HG02588 (cell line): ENCODE measurements at regions not wholly inside any gene's neighbourhood (a gene's known extent, or its start where the extent isn't known, plus 50 kb on each side); places are given as distances from the start of the nearest gene placed in this dataset.
"Not testable (repeated sequence)": the region's sequence is repeated elsewhere in the genome, so short reads cannot be mapped to it uniquely, and the experiment has no call there.

ENCODE experiments used
- ATAC-seq: cut with Tn5 transposase; IDR thresholded peaks from one replicate; pipeline ENCODE4 v1.9.1; 2021; ENCODE audit warnings: mild to moderate bottlenecking, moderate library complexity; ENCODE audit not compliant: unreplicated experiment

DNA sequence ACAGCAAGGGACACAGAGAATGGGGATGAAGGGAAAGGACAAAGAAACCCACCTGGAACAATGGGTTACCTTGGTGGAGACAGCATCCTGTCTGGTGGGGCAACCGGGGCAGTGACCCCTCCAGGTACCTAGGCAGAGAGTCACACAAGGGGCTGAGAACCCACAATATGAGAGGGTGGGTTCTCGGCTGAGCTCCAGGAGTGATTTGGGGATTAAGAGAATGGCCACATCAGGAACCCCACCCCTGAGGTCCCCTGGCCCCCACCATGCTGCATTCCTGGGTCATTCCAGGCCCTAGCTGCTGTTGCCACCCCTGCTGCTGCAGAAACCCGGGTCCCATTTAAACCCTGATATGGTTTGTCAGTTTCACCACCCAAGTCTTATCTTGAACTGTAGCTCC, 172.3 kb downstream of the RTP5 start:
- ATAC-seq: no peak

DNA sequence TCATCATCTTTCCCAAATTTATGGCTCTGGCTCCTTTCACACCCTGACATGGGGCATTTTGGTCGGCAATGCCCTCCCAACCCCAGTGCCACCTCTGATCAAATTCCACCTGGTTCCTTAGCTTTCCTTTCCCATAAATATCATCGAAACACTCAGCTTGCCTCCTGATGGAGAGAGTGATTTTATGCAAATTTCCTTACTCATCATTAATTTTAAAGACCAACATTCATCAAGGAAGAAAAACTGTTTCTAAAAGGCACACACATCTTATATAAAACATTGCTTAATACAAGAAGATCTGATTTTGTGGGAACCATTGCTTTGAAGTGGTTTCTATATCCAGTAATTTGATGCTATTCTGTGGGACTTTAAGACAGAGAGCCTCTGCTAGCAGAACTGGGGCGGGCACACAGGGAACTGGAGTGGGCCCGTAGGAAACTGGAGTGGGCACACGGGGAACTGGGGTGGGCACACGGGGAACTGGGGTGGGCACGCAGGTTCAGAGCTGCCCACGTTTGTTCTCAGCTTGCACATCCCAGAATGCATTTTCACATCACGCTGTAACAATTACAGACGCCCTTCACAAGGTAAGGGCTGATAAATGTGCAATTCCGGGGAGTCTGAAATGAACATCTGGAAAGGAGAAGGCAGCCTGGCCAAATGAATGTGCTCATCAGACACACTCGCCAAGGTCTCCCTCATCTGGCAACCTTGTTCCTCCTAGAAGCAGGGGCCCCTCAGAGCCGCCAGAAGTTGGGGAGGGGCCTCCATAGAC, 174.2 kb downstream of the RTP5 start:
- no peak for ATAC-seq

DNA sequence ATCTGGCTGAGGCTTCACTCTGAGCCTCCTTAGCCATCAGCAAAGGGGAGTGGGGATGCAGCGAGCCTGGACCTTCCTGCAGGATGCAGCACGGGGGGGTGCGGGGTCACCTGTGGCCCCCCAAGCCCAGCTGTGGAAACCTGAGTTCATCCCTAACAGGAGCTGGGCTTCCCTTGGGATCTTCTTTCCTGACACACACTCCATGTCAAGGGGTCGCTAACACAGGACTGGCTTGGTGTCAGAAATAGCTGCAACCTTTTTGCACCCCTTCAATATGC, 174.7 kb downstream of the RTP5 start:
- no peak for ATAC-seq

DNA sequence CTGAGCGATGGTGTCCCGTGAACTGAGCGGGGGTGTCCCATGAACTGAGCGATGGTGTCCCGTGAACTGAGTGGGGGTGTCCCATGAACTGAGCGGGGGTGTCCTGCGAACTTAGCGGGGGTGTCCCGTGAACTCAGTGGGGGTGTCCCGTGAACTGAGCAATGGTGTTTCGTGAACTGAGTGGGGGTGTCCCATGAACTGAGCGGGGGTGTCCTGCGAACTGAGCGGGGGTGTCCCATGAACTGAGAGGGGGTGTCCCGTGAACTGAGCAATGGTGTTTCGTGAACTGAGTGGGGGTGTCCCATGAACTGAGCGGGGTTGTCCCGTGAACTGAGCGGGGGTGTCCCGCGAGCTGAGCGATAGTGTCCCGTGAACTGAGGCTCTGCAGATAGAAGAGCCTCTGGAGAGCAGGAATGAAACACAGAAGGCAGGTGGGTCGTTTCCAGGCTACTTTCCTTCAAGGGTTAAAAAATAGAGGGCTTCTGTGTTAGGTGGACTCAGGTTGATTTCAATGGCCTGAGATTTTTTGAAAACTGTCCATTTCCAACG, 176.1 kb downstream of the RTP5 start:
- not testable (repeated sequence) for ATAC-seq

DNA sequence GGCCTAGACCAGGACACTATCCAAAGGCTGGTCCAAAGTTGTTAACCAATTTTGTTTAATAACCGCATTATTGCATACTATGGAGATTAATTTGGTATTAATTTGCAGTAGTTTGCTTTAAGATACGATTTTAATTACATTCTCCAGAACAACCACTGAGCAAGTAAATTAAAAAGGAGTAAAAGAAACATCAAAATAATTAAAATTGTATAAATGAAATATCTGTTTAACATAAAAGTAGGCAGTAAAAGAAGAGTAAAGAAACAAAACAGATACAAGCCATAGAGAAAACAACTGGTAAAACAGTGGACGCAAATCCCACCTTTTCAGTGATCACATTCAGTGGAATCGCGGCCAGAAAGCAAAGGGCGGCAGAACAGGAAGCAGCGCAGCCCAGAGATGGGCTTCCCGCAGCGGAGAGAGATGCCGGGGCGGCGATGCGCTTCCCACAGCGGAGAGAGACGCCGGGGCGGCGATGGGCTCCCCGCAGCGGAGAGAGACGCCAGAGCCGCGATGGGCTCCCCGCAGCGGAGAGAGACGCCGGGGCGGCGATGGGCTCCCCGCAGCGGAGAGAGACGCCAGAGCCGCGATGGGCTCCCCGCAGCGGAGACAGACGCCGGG, 176.8 kb downstream of the RTP5 start:
- no peak for ATAC-seq

DNA sequence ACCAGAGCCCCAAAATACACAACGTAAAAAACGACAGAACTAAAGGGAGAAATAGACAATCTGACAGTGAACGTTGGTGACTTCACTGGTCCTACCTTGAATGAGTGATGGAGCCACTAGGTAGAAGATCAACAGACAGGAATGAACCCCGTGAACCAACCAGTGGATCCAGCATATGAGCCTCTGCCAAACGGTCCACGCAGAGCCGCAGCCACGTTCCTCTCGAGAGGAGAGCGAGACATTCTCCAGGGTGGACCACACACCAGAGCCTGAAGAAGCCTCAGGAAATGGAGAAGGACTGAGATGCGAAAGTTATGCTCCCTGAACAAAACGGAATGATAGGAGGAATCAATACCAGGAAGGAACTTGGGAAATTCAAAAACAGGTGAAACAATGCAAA, 178.4 kb downstream of the RTP5 start:
- no peak for ATAC-seq

DNA sequence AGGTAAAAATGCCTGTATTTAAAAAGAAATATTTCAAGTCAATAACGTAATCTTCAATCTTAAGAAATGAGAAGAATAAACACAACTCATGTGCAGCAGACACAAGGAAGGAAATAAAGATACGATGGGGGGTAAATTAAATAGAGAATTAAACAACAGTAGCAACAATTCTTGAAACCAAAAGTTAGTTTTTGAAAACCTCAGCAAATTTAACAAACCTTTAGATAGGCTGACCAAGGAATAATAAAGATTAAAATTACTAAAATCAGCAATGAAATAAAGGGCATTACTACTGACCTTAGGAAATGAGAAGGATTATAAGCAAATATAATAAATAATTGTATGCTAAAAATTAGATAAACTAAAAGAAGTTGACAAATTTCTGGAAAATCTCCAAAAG, 178.9 kb downstream of the RTP5 start:
- no peak for ATAC-seq

DNA sequence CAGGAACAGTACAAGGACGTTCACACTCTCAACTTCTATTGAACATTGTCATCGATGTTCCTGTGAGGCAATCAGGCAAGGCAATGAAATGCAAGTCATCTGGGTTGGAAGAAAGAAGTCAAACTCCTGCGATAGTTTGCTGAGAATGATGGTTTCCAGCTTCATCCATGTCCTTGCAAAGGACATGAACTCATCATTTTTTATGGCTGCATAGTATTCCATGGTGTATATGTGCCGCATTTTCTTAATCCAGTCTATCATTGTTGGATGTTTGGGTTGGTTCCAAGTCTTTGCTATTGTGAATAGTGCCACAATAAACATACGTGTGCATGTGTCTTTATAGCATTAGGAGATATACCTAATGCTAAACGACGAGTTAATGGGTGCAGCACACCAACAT, 180.0 kb downstream of the RTP5 start:
- not testable (repeated sequence) for ATAC-seq

DNA sequence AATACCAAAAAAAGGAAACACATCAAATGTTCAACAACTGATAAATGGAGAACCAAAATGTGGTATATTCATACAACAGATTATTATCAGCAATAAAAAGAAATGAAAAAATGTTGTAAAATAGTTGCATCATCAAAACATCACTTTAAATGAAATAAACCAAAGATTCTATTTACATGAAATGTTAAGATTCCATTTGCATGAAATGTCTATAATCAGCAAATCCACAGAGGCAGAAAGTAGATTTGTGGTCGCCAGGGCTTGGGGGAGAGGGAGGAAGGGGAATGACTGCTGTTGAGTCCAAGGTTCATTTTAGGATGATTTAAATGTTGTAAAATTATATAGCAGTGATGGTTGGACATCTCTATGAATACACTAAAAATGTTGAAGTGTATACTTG, 181.9 kb downstream of the RTP5 start:
- ATAC-seq: no peak

DNA sequence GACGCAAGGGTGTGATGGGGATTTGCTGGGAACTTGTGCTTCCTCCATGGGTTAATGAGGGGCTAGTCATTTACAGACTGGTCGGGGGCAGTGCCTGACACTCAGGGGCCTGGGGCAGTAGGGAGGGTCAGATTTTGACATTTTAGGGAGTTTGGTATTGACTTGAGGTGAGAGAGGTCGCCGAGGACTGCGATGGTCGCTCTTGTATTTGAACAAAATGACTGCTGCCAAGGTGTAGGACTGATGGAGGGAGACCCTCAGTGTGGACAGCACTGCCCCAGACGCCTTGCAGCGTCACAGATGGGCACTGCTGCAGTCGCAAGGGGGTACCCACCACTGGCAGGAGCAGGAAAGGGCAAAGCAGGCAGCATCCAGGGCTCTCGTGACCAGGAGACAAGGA, 182.9 kb downstream of the RTP5 start:
- no peak for ATAC-seq

DNA sequence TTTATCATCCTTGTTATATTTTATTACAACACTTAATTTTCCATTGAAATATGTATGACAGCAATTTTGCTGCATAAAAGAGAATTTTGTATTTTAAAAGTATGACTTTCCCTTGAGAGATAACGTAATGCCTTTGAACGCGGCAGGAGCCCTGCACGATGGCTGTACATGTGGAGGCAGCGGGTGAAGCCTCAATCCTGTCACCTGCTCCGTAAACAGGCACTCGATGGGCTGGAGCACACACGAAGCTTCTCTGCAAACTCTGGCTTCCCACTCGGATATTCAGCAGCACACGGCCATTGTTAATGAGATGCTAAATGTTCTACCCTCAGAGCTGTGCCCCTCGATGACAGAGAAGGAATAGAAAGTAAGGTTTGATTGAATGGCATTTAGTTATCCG, 184.4 kb downstream of the RTP5 start:
- no peak for ATAC-seq

DNA sequence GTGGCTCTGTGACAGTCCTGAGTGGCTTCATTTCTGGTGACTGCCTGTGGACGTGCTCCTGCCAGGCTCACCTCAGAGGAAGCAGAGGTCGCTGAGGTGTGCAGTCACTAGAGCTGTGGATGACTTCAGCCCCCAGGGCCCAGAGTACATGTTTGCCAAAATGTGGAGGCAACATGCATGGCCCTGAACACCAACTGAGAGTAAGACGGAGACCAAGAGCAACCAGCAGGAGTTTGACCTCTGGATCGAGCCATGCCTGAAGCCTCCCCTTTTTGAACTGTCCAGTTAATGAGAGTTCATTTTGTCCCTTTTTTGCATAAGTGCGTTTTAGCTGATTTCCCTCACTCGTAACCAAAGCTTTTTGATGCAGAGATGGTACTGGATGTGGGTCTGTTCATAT, 184.9 kb downstream of the RTP5 start:
- ATAC-seq: no peak

DNA sequence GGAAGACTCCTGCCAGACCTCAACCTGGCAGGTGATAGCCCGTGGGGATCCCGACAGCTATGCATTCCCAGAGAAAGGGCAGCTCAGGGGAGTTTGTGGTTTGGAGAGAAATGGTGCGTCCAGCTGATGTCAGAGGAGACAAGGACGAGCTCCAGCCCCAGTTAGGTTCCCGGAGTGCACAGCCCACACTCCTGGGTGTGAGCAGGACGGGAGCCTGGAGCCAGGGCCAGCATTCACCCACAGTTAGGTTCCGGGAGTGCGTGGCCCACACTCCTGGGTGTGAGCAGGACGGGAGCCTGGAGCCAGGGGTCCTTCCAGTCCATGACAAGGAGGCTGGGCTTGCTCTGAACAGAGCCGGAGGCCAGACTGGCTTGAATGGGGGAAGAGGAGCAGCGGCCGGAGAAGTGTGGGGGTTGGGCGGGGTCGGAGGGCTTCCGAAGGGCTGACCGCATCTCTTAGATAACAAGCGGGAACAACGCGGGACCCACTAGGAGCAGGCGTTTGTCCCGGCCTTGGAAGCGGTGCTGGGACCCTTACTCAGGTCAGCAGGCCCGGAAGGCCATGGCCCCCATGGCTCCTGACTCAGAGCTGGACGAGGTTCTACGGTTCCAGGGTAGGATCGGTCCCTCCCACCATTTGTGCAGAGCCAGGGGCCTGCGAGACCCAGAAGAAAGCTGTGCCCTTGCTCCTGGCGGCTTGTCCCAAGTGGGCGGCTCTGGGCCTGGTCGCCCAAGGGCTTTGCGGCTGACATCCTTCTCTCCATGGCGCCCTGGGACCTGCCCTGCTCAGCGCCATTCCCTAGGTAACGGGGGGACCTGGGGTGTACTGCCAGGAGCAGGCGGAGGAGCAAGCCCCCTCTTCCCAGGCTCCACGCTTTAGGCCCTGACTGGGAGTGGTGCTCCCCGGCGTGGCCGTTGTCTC, 185.6 kb downstream of the RTP5 start:
- ATAC-seq: no peak

DNA sequence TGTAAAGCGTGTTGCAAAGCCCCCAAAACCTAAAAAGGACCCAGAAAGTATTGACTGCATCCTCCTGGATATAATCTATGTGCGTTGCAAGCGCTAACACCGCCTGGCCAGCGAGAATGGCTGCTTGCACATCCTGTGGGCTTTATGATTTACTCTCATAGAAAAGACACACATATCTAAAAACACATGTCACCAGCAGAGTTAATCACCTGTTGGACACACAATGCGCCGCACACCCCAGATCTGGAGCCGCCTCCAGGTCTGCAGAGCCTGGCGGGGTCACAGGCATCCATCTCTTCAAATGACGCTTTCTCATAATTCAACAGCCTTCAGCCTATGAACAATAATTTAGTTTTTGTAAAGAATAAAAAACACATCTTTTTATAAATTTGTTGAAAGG, 186.5 kb downstream of the RTP5 start:
- no peak for ATAC-seq

DNA sequence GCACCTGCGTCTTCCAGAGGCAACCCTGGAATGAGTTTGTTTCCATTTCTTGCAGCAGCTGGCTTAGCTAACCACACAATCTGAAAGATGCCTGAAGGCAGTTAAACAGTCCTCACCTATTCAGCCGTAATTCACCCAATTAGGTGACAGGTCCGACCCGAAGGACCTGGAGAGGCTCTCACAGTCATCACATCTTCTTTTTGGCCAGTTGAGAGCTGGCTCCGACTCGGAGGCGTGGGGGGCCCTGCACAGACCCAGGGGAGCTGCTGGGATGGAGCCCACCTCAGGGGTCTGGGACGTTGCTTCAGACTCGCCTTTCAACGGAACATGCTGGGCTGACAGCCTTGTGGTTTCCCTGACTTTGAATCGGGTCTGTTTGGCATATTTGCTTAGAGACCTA, 187.3 kb downstream of the RTP5 start:
- ATAC-seq: no peak

DNA sequence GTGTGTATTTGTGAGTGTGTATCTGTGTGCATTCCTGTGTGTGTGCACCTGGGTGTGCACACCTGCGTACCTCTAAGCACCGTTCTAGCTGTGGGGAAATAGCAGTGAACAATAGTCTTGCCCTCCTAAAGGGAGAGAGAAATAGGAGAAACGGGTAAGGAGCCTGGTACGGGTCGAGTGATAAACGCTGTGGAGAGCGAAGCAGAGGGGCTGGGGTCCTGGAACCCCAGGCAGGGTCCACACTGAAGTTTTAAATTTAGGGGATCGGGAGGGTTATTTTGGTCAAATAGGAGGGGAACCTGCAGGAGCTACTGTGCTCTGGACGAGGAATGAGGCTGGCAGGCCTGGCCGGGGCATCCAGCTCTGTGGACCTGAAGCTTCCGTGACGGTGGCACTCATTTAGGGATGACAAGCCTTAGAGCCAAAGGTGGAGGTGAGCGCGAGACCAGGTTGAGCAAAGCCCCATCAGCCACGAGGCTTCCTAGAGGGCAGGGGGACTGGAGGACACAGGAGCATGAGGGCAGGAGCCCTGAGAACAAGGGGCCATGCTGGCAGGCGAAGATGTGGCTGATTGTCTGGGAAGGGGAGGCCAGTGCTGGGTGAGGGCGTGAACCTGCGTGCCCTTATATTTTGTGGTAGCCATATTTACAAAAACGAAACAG, 188.0 kb downstream of the RTP5 start:
- no peak for ATAC-seq

DNA sequence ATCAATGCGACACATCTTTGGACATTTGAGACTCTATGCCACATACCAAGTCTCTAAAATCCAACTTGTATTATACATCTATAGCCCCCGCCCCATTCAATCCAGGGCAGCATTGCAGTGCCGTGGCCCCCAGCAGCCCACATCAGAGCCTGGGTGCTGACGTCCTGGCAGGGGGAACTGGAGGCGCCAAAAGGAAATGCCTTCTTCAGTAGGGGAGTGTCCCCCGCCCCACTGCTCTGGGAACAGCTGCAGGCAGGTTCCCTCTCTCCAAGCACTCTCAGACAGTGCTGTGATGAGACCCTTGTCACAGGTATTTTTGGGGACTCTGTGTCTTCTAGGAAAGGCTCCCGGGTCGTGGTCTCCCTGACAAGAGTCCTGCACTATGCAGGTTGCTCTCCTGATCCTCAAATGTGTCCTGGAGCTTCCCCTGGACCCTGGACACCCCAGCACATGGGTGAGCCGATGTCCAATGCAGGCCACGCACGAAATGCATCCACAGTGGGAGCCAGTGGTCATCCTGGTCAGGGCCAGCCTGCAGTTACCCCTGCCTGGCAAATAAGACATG, 188.7 kb downstream of the RTP5 start:
- no peak for ATAC-seq

DNA sequence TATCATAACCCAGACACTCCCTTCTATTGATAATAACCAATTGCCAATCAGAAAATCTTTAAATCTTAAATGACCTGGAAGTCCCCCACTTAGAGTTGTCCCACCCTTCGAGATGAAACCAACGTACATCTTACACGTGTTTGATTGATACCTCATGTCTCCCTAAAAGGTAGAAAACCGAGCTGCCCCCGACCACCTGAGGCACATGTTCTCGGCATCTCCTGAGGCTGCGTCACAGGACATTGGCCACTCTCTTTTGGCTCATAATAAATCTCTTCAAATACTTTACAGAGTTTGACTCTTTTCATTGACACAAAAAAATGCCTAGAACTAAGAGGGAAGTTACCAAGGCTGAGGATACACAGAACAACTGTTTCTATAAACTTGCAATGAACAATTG, 190.0 kb downstream of the RTP5 start:
- no peak for ATAC-seq

DNA sequence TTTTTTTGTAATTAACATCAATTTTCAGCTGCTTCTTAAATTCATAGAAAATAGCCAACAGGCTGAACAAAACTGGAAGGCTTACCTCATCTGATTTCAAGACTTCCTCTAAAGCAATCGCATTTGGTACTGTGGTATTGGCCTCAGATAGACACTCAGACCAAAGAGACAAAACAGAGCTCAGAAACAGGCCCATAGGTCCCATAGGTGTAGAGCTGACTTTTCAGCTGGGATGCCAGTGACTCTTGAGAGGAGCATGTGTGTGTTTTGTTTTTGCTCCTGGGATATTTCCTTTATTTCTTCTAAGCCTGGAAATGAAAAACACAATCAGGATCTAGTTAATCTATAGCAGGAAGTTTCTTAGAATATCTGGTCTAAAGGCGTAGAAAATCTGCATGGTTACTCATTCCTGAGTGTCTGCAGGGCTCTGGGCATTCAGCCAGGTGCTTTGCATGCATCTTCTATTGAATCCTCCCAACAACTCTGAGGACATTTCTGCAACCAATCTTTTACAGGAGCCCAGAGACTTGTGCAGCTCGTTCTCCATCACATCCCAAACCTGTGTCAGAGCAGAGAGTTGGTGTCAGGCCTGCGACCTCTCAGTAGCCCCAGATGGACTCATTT, 190.8 kb downstream of the RTP5 start:
- no peak for ATAC-seq

DNA sequence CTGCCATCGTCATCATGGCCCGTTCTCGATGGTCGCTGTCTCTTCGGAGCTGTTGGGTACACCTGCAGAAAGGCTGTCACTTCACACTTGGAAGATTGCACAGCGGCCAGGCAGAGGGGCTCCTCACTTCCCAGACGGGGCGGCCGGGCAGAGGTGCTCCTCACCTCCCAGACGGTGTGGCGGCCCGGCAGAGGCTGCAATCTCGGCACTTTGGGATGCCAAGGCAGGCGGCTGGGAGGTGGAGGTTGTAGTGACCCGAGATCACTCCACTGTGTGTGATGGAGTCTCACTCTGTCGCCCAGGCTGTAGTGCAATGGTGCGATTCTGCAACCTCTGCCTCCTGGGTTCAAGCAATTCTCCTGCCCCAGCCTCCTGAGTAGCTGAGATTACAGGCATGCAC, 192.4 kb downstream of the RTP5 start:
- ATAC-seq: not testable (repeated sequence)
